ENCODE measurements at regions not wholly inside any gene's neighbourhood (a gene's known extent, or its start where the extent isn't known, plus 50 kb on each side); places are given as distances from the start of the nearest gene placed in this dataset.

DNA sequence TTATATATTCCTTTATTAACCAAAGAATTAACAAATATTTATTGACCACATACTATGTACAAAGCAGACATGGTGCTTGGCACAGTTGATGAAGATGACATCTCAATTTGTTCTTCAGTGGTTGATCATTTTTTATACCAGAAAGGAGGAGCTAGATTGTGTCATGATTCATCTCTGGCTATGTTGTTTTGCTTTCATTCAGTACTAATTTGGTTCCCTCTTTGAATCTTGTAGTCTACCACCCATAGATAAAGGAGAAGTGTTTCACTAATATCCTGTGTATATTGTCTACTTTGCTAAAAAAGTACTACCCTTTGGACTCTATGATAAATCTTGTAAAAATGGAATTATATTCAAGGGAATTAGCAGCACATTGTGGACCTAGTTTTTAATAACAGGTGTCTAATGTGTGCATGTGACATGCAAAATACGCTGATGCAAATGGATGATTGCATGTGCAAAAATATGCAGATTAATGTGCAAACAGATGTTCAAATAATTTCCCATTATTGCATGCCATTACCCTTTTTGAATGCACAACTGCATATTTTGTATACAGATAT is 313.2 kb upstream of the ZEB2 start:
- TF ChIP-seq, protein P1, sequence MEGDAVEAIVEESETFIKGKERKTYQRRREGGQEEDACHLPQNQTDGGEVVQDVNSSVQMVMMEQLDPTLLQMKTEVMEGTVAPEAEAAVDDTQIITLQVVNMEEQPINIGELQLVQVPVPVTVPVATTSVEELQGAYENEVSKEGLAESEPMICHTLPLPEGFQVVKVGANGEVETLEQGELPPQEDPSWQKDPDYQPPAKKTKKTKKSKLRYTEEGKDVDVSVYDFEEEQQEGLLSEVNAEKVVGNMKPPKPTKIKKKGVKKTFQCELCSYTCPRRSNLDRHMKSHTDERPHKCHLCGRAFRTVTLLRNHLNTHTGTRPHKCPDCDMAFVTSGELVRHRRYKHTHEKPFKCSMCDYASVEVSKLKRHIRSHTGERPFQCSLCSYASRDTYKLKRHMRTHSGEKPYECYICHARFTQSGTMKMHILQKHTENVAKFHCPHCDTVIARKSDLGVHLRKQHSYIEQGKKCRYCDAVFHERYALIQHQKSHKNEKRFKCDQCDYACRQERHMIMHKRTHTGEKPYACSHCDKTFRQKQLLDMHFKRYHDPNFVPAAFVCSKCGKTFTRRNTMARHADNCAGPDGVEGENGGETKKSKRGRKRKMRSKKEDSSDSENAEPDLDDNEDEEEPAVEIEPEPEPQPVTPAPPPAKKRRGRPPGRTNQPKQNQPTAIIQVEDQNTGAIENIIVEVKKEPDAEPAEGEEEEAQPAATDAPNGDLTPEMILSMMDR (IDR thresholded peaks at IDR 0.05) = no peak
- TF ChIP-seq POLR2A (IDR thresholded peaks at IDR 0.05) (no peak), POLR2AphosphoS5 (IDR thresholded peaks at IDR 0.05) (no peak)
